CD14-positive monocyte (primary cell): ENCODE measurements at regions not wholly inside any gene's neighbourhood (a gene's known extent, or its start where the extent isn't known, plus 50 kb on each side); places are given as distances from the start of the nearest gene placed in this dataset.

Experiments
- DNase-seq, 3 donors: peaks; one replicate each; pipeline ENCODE4 v3.0.0-alpha.2; 2011 to 2022
- H2AFZ ChIP-seq: 2 replicates; pipeline ENCODE4 v1.6.0; 2012; ENCODE audit warnings: mild to moderate bottlenecking, low read depth, low read length, inconsistent platforms; ENCODE audit not compliant: insufficient read depth, poor library complexity, severe bottlenecking
- H3K27ac ChIP-seq, 2 donors: 1 replicate in 1 of 2; 2 replicates in 1 of 2; pipeline ENCODE4 v1.5.1; 2012 to 2013; ENCODE audit warnings: low read length in 2 of 2, control low read depth in 1 of 2, inconsistent platforms in 1 of 2, low read depth in 1 of 2, mild to moderate bottlenecking in 1 of 2
- H3K27me3 ChIP-seq, 2 donors: one replicate each; pipeline versions ENCODE4 v1.6.0 to v1.6.1; 2011 to 2013; ENCODE audit warnings: low read length in 2 of 2; ENCODE audit not compliant: control insufficient read depth in 2 of 2, insufficient read depth in 2 of 2
- H3K36me3 ChIP-seq, 2 donors: replicated peaks in 1 of 2; 1 replicate in 1 of 2; 2 replicates in 1 of 2; pipeline versions ENCODE4 v1.5.1 to v1.6.1; 2012 to 2013; ENCODE audit warnings: low read length in 2 of 2, control low read depth in 1 of 2, inconsistent platforms in 1 of 2, mild to moderate bottlenecking in 1 of 2; ENCODE audit not compliant: insufficient read depth in 2 of 2, control insufficient read depth in 1 of 2
- H3K4me1 ChIP-seq, 2 donors: 1 replicate in 1 of 2; 2 replicates in 1 of 2; pipeline versions ENCODE4 v1.5.1 to v1.6.1; 2012 to 2013; ENCODE audit warnings: low read length in 2 of 2, control low read depth in 1 of 2, inconsistent platforms in 1 of 2, mild to moderate bottlenecking in 1 of 2, moderate library complexity in 1 of 2; ENCODE audit not compliant: insufficient read depth in 2 of 2, control insufficient read depth in 1 of 2
- H3K4me2 ChIP-seq: replicated peaks from 2 replicates; pipeline ENCODE3; 2012; ENCODE audit warnings: low read length, moderate library complexity, mild to moderate bottlenecking; ENCODE audit not compliant: poor library complexity, severe bottlenecking; ENCODE audit errors: extremely low read depth
- H3K4me3 ChIP-seq, 3 experiments: fragments of 200-600 bp in 1 of 3; sonication (generic) in 1 of 3; replicated peaks in 1 of 3; 1 replicate in 2 of 3; 2 replicates in 1 of 3; pipeline ENCODE4 v1.5.1; 2011 to 2013; ENCODE audit warnings: low read length in 3 of 3, mild to moderate bottlenecking in 3 of 3, control low read depth in 2 of 3, low read depth in 2 of 3, inconsistent platforms in 1 of 3, moderate library complexity in 1 of 3
- H3K79me2 ChIP-seq: 2 replicates; pipeline ENCODE4 v1.6.0; 2012; ENCODE audit warnings: mild to moderate bottlenecking, control low read depth, inconsistent platforms, low read length, moderate library complexity; ENCODE audit not compliant: insufficient read depth
- H3K9ac ChIP-seq: 2 replicates; pipeline ENCODE4 v1.6.0; 2017; ENCODE audit warnings: low read length, mild to moderate bottlenecking; ENCODE audit not compliant: insufficient read depth, poor library complexity, severe bottlenecking
- H3K9me3 ChIP-seq, 2 donors: replicated peaks in 1 of 2; 1 replicate in 1 of 2; 2 replicates in 1 of 2; pipeline versions ENCODE4 v1.5.1 to v1.6.1; 2012 to 2013; ENCODE audit warnings: low read length in 2 of 2, control low read depth in 1 of 2; ENCODE audit not compliant: control insufficient read depth in 1 of 2, insufficient read depth in 1 of 2
- H4K20me1 ChIP-seq: 2 replicates; pipeline ENCODE4 v1.6.0; 2012; ENCODE audit warnings: mild to moderate bottlenecking, low read length, control low read depth, moderate library complexity; ENCODE audit not compliant: insufficient read depth
- H3K27ac Mint-ChIP-seq, 7 donors: one replicate each; pipeline ENCODE4 v1.8.0; 2020; ENCODE audit warnings: mild to moderate bottlenecking in 7 of 7, mixed read lengths in 7 of 7, moderate library complexity in 6 of 7, inconsistent platforms in 2 of 7
- H3K27me3 Mint-ChIP-seq, 3 donors: one replicate each; pipeline ENCODE4 v1.8.0; 2021 to 2022; ENCODE audit warnings: low read depth in 3 of 3, mild to moderate bottlenecking in 3 of 3, mixed read lengths in 3 of 3, moderate library complexity in 3 of 3, inconsistent platforms in 1 of 3
- H3K36me3 Mint-ChIP-seq, 2 donors: one replicate each; pipeline ENCODE4 v1.8.0; 2020; ENCODE audit warnings: mixed read lengths in 2 of 2, inconsistent platforms in 1 of 2, mild to moderate bottlenecking in 1 of 2
- H3K4me1 Mint-ChIP-seq: one replicate; pipeline ENCODE4 v1.8.0; 2020; ENCODE audit warnings: mild to moderate bottlenecking, mixed read lengths
- H3K4me3 Mint-ChIP-seq, 2 donors: one replicate each; pipeline ENCODE4 v1.8.0; 2020; ENCODE audit warnings: mild to moderate bottlenecking in 2 of 2, mixed read lengths in 2 of 2, moderate library complexity in 1 of 2
- H3K9me3 Mint-ChIP-seq, 7 donors: one replicate each; pipeline ENCODE4 v1.8.0; 2020 to 2022; ENCODE audit warnings: mixed read lengths in 7 of 7, mild to moderate bottlenecking in 6 of 7, moderate library complexity in 6 of 7, inconsistent platforms in 2 of 7
- CTCF ChIP-seq: fragments of 200-600 bp; IDR thresholded peaks from one replicate; pipeline ENCODE4 v1.8.0; 2022; ENCODE audit warnings: antibody characterized with exemption, mild to moderate bottlenecking
- WGBS: methylation state at CpG from one replicate; pipeline ENCODE4 v1.1.5; 2013; ENCODE audit warnings: missing lambda C conversion rate; ENCODE audit not compliant: insufficient coverage; 5-methylcytosine and 5-hydroxymethylcytosine counted together
- intact Hi-C, 2 donors: fragments of 100-400 bp; cut with micrococcal nuclease; formaldehyde crosslinking; loops; one replicate each; pipeline versions ENCODE4 v1.15.0 to v1.15.1; 2023

GRCh38 chr5:112685931-112686330 lies 51.8 kb upstream of the APC start:
- H3K9me3 ChIP-seq: no peaks in the 10 kb centered on the region
- no peaks in the 10 kb centered on the region for H3K4me1 Mint-ChIP-seq
- no peak overlapping the region for H3K27ac Mint-ChIP-seq
- no peak overlapping the region for H3K9ac ChIP-seq
- intact Hi-C loops: loop anchor here in 1 of 2 donors (10.0 kb wide), 1 partner anchor 69 kb away; no protein-coding TSS in a partner anchor
- H3K79me2 ChIP-seq: no peaks in the 10 kb centered on the region
- H3K4me1 ChIP-seq: no peaks in the 10 kb centered on the region
- H3K27me3 Mint-ChIP-seq: peaks cover 0 to 16% (median 16%) of the 10 kb centered on the region in 3 donors
- H4K20me1 ChIP-seq: no peaks in the 10 kb centered on the region
- H3K27me3 ChIP-seq: peaks cover 14 to 17% of the 10 kb centered on the region in 2 donors
- 100% methylated on average over 1 of the region's 2 CpGs for WGBS
- peaks cover 0 to 6% (median 4%) of the 10 kb centered on the region in 7 donors for H3K9me3 Mint-ChIP-seq
- no peak overlapping the region for H3K4me3 Mint-ChIP-seq
- no peak for DNase-seq
- no peak overlapping the region for H3K27ac ChIP-seq
- TF ChIP-seq CTCF: no peak
- no peak overlapping the region for H2AFZ ChIP-seq
- no peaks in the 10 kb centered on the region for H3K36me3 Mint-ChIP-seq
- no peaks in the 10 kb centered on the region for H3K36me3 ChIP-seq
- H3K4me3 ChIP-seq: no peak overlapping the region
- H3K4me2 ChIP-seq: no peak overlapping the region

- Histone ChIP-seq H3K27ac (no peak overlapping the region), H3K9me3 (no peaks in the 10 kb centered on the region), H4K20me1 (no peaks in the 10 kb centered on the region), H3K79me2 (no peaks in the 10 kb centered on the region), H2AFZ (no peak overlapping the region), H3K9ac (no peak overlapping the region), H3K4me2 (no peak overlapping the region), H3K4me1 (no peaks in the 10 kb centered on the region), H3K4me3 (no peak overlapping the region), H3K36me3 (no peaks in the 10 kb centered on the region), H3K27me3 (peaks cover 13 to 17% of the 10 kb centered on the region in 2 donors)
- H3K9me3 Mint-ChIP-seq: peaks cover 0 to 6% (median 4%) of the 10 kb centered on the region in 7 donors
- DNase-seq: no peak
- TF ChIP-seq CTCF: no peak
- no peaks in the 10 kb centered on the region for H3K4me1 Mint-ChIP-seq
- 88% methylated on average over 1 of the region's 2 CpGs for WGBS
- no peaks in the 10 kb centered on the region for H3K36me3 Mint-ChIP-seq
- peaks cover 0 to 17% (median 14%) of the 10 kb centered on the region in 3 donors for H3K27me3 Mint-ChIP-seq
- intact Hi-C loops: loop anchor here in 1 of 2 donors (10.0 kb wide), 1 partner anchor 68 kb away; no protein-coding TSS in a partner anchor
- H3K4me3 Mint-ChIP-seq: no peak overlapping the region
- H3K27ac Mint-ChIP-seq: no peak overlapping the region
Measured at GRCh38 chr5:112686675-112687074, 51.0 kb upstream of the APC start.
